GM19025 (cell line): ENCODE measurements at regions not wholly inside any gene's neighbourhood (a gene's known extent, or its start where the extent isn't known, plus 50 kb on each side); places are given as distances from the start of the nearest gene placed in this dataset.
"Not testable (repeated sequence)": the region's sequence is repeated elsewhere in the genome, so short reads cannot be mapped to it uniquely, and the experiment has no call there.

Source experiments
- ATAC-seq: cut with Tn5 transposase; IDR thresholded peaks from one replicate; pipeline ENCODE4 v1.9.1; 2021; ENCODE audit warnings: mild to moderate bottlenecking, low read depth, moderate library complexity; ENCODE audit not compliant: unreplicated experiment

- no peak for ATAC-seq
Observed at GRCh38 chr6:156616495-156616894, 160.7 kb upstream of the ARID1B start.

- ATAC-seq: no peak
Observed at GRCh38 chr6:156613996-156614395, 163.2 kb upstream of the ARID1B start.

GRCh38 chr6:156612361-156612760, 164.8 kb upstream of the ARID1B start:
- ATAC-seq: no peak

- no peak for ATAC-seq
Observed at GRCh38 chr6:156602066-156602385, 175.2 kb upstream of the ARID1B start.

- ATAC-seq: no peak
Observed at GRCh38 chr6:156601152-156602065, 175.8 kb upstream of the ARID1B start.

- no peak for ATAC-seq
Observed at GRCh38 chr6:156600678-156601077, 176.5 kb upstream of the ARID1B start.

- ATAC-seq: no peak
Observed at GRCh38 chr6:156599978-156600590, 177.1 kb upstream of the ARID1B start.

- ATAC-seq: no peak
Observed at GRCh38 chr6:156599366-156599765, 177.8 kb upstream of the ARID1B start.

- ATAC-seq: no peak
Observed at GRCh38 chr6:156598855-156599180, 178.4 kb upstream of the ARID1B start.

GRCh38 chr6:156598071-156598854, 178.9 kb upstream of the ARID1B start:
- ATAC-seq: no peak

GRCh38 chr6:156597095-156597494, 180.1 kb upstream of the ARID1B start:
- no peak for ATAC-seq

- ATAC-seq: no peak
Observed at GRCh38 chr6:156595476-156595875, 181.7 kb upstream of the ARID1B start.

GRCh38 chr6:156593893-156594292, 183.3 kb upstream of the ARID1B start:
- no peak for ATAC-seq

GRCh38 chr6:156593127-156593526, 184.1 kb upstream of the ARID1B start:
- no peak for ATAC-seq

GRCh38 chr6:156590482-156590881, 186.7 kb upstream of the ARID1B start:
- no peak for ATAC-seq

GRCh38 chr6:156589281-156589680, 187.9 kb upstream of the ARID1B start:
- ATAC-seq: no peak

GRCh38 chr6:156587751-156588301, 189.4 kb upstream of the ARID1B start:
- no peak for ATAC-seq

- no peak for ATAC-seq
Observed at GRCh38 chr6:156587071-156587470, 190.1 kb upstream of the ARID1B start.

GRCh38 chr6:156585859-156586258, 191.3 kb upstream of the ARID1B start:
- no peak for ATAC-seq

GRCh38 chr6:156584121-156584520, 193.1 kb upstream of the ARID1B start:
- not testable (repeated sequence) for ATAC-seq

- ATAC-seq: no peak
Observed at GRCh38 chr6:156583083-156583482, 194.1 kb upstream of the ARID1B start.
